ENCODE measurements at regions not wholly inside any gene's neighbourhood (a gene's known extent, or its start where the extent isn't known, plus 50 kb on each side); places are given as distances from the start of the nearest gene placed in this dataset.

DNA sequence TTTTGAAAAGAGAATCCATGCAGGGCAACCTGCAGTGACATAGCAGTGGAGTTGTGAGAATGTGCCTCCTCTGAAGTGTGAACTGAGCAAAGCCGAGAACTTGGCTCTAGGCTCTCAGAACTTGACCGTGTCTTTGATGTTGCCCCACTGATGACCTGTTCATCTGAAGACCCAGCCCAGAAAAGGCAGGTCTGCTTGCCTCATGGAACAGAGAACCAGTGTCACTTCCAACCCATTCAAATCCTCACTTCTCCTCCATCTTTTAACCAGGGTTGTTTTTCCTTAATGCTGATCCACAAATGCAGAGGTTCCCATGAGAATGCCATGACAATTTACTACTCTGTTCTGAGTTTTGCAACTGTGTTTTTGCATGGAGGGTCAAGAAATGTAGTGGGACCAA lies 155.4 kb downstream of the MED10 start:
- no peak for DNase-seq (ENCODE audit: low read depth, low spot score)
- H3K4me3 ChIP-seq (ENCODE audit: low read depth, low read length) = no peak overlapping the region
- ChIA-PET POLR2A (no interaction called here), CTCF (no interaction called here)
- no peak for TF ChIP-seq CTCF (IDR thresholded peaks at IDR 0.05; ENCODE audit: insufficient read depth, low read length, missing control alignments)

GRCh38 chr5:6222121-6222520 lies 156.2 kb downstream of the MED10 start:
- CTCF ChIA-PET = no interaction called here
- H3K4me3 ChIP-seq (ENCODE audit: low read depth, low read length) = no peak overlapping the region
- DNase-seq (ENCODE audit: low read depth, low spot score) = no peak
- POLR2A ChIA-PET = no interaction called here
- no peak for TF ChIP-seq CTCF (IDR thresholded peaks at IDR 0.05; ENCODE audit: insufficient read depth, low read length, missing control alignments)

DNA sequence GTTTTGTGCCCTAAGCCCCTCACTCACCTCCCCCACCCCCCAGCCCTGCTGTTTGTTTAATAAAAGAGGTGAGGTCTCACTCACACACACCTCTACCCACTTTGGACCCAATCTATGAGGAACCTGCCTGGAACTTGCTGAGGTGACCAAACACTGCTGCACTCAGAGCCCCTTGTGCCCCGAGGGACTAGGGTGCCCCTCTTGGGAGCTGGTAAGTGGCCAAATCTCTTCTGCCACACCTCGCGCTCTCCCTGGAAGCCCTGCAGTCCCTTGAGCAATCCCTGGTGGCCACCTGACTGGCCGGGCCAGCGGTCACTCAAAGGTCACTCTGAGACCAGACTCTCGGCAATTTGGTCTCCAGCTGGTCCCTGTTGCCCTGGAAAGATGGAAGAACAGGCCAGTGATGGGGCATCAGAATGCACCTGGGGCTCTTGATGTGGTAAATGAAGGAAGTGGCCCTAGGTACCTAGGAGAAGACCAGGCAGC lies 157.2 kb downstream of the MED10 start:
- no peak overlapping the region for H3K4me3 ChIP-seq (ENCODE audit: low read depth, low read length)
- no peak for TF ChIP-seq CTCF (IDR thresholded peaks at IDR 0.05; ENCODE audit: insufficient read depth, low read length, missing control alignments)
- ChIA-PET CTCF (no interaction called here), POLR2A (no interaction called here)
- DNase-seq (ENCODE audit: low read depth, low spot score) = no peak

GRCh38 chr5:6220346-6221088 lies 157.8 kb downstream of the MED10 start:
- CTCF ChIA-PET = no interaction called here
- no peak for DNase-seq (ENCODE audit: low read depth, low spot score)
- H3K4me3 ChIP-seq (ENCODE audit: low read depth, low read length) = no peak overlapping the region

DNA sequence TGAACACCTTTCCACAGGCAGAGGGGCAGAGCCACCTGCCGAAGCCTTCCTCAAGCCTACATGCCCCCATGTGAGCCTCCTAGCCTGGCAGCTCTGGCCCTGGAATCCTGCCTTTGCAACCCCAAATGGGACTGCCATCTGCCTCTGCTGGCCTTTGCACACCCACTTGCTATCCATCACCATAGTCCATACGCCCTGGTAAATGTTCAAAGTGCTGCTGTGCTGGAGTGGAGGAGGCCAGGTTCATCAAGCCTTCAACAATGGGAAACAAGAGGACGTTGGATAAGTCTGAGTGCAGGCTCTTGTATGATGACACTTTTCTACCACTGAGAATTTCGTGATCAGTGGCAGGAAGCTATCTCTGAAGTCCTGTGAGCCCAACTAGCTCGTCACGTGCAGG lies 159.8 kb downstream of the MED10 start:
- ChIA-PET POLR2A (no interaction called here), CTCF (no interaction called here)
- DNase-seq (ENCODE audit: low read depth, low spot score) = no peak
- H3K4me3 ChIP-seq (ENCODE audit: low read depth, low read length) = no peak overlapping the region
- no peak for TF ChIP-seq CTCF (IDR thresholded peaks at IDR 0.05; ENCODE audit: insufficient read depth, low read length, missing control alignments)

More at GRCh38 chr5:6220346-6221088, 157.8 kb downstream of the MED10 start:
- no peak for TF ChIP-seq CTCF (IDR thresholded peaks at IDR 0.05; ENCODE audit: insufficient read depth, low read length, missing control alignments)
- POLR2A ChIA-PET = no interaction called here

DNA sequence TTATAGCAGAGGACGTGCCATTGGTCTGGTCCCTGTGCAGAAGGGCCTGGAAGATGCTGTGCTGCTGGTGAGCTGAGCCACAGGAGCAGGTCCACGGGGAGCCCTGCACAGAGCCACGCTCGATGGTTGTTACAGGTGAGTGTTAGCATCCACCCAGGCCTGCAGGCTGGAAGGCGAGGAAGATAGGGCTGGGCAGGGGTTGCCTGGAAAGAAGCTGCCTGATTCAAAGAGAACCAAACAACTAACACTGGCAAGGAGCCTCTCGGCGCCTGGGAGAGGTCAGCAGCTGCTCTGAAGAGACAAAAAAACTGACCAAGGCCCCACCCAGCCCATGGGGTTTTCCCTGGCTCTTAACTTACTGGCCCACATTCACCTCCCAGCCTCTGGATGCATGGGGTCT lies 160.2 kb downstream of the MED10 start:
- ChIA-PET CTCF (no interaction called here), POLR2A (no interaction called here)
- TF ChIP-seq CTCF (IDR thresholded peaks at IDR 0.05; ENCODE audit: insufficient read depth, low read length, missing control alignments) = no peak
- DNase-seq (ENCODE audit: low read depth, low spot score) = no peak
- H3K4me3 ChIP-seq (ENCODE audit: low read depth, low read length) = no peak overlapping the region

Measured in AG04449 (cell line).